Central memory CD8-positive, alpha-beta T cell (primary cell): ENCODE measurements at regions not wholly inside any gene's neighbourhood (a gene's known extent, or its start where the extent isn't known, plus 50 kb on each side); places are given as distances from the start of the nearest gene placed in this dataset.
"Not testable (repeated sequence)": the region's sequence is repeated elsewhere in the genome, so short reads cannot be mapped to it uniquely, and the experiment has no call there.

Experiments
- ATAC-seq: fragments of 150-1000 bp; cut with Tn5 transposase; replicated peaks from 2 replicates; pipeline ENCODE4 v1.10.0; 2022; ENCODE audit warnings: mild to moderate bottlenecking, moderate FRiP score, moderate number of reproducible peaks; ENCODE audit not compliant: poor library complexity, severe bottlenecking; ENCODE audit errors: extremely low read depth
- DNase-seq, 2 donors: peaks; one replicate each; pipeline ENCODE4 v3.0.0; 2021; ENCODE audit warnings: low spot score in 2 of 2
- H3K27ac Mint-ChIP-seq: one replicate; pipeline ENCODE4 v1.8.0; 2022; ENCODE audit warnings: low read depth, mild to moderate bottlenecking, moderate library complexity, mixed read lengths
- H3K27me3 Mint-ChIP-seq: one replicate; pipeline ENCODE4 v1.8.0; 2022; ENCODE audit warnings: mixed read lengths
- H3K36me3 Mint-ChIP-seq: one replicate; pipeline ENCODE4 v1.8.0; 2022; ENCODE audit warnings: mild to moderate bottlenecking, moderate library complexity, mixed read lengths; ENCODE audit not compliant: insufficient read depth
- H3K4me1 Mint-ChIP-seq: one replicate; pipeline ENCODE4 v1.8.0; 2022; ENCODE audit warnings: mixed read lengths
- H3K4me3 Mint-ChIP-seq: one replicate; pipeline ENCODE4 v1.8.0; 2022; ENCODE audit warnings: mild to moderate bottlenecking, moderate library complexity, mixed read lengths
- H3K9me3 Mint-ChIP-seq: one replicate; pipeline ENCODE4 v1.8.0; 2022; ENCODE audit warnings: mixed read lengths

GRCh38 chr6:76744151-76744720, 671.8 kb upstream of the IMPG1 start:
- not testable (repeated sequence) for H3K27ac Mint-ChIP-seq, H3K36me3 Mint-ChIP-seq, H3K4me1 Mint-ChIP-seq, H3K4me3 Mint-ChIP-seq, DNase-seq, H3K27me3 Mint-ChIP-seq, ATAC-seq
- H3K9me3 Mint-ChIP-seq: peaks cover 36% of the 10 kb centered on the region

- H3K9me3 Mint-ChIP-seq: peaks cover 27% of the 10 kb centered on the region
- DNase-seq: no peak
- no peak for ATAC-seq
- H3K4me3 Mint-ChIP-seq: no peak overlapping the region
- no peaks in the 10 kb centered on the region for H3K36me3 Mint-ChIP-seq
- H3K27ac Mint-ChIP-seq: no peak overlapping the region
- H3K4me1 Mint-ChIP-seq: no peaks in the 10 kb centered on the region
- H3K27me3 Mint-ChIP-seq: no peaks in the 10 kb centered on the region
These were observed 670.5 kb upstream of the IMPG1 start for GRCh38 chr6:76742919-76743318.

- Mint-ChIP-seq H3K4me1 (no peaks in the 10 kb centered on the region), H3K27me3 (no peaks in the 10 kb centered on the region), H3K36me3 (no peaks in the 10 kb centered on the region), H3K27ac (no peak overlapping the region), H3K4me3 (no peak overlapping the region), H3K9me3 (peaks cover 34% of the 10 kb centered on the region)
- ATAC-seq: no peak
- DNase-seq: no peak
These were observed 647.0 kb upstream of the IMPG1 start for GRCh38 chr6:76719449-76719848.

- Mint-ChIP-seq H3K27me3 (no peaks in the 10 kb centered on the region), H3K27ac (no peak overlapping the region), H3K9me3 (peaks cover 4% of the 10 kb centered on the region), H3K36me3 (no peaks in the 10 kb centered on the region), H3K4me1 (no peaks in the 10 kb centered on the region), H3K4me3 (no peak overlapping the region)
- DNase-seq: no peak
- ATAC-seq: no peak
These were observed 636.3 kb upstream of the IMPG1 start for GRCh38 chr6:76708641-76709331.

GRCh38 chr6:76707630-76708029, 635.2 kb upstream of the IMPG1 start:
- no peak overlapping the region for H3K27ac Mint-ChIP-seq
- no peaks in the 10 kb centered on the region for H3K4me1 Mint-ChIP-seq
- no peaks in the 10 kb centered on the region for H3K27me3 Mint-ChIP-seq
- no peak for DNase-seq
- no peak for ATAC-seq
- H3K4me3 Mint-ChIP-seq: no peak overlapping the region
- H3K9me3 Mint-ChIP-seq: peaks cover 4% of the 10 kb centered on the region
- no peaks in the 10 kb centered on the region for H3K36me3 Mint-ChIP-seq

- H3K4me3 Mint-ChIP-seq: no peak overlapping the region
- H3K36me3 Mint-ChIP-seq: no peaks in the 10 kb centered on the region
- DNase-seq: no peak
- H3K4me1 Mint-ChIP-seq: no peaks in the 10 kb centered on the region
- H3K27me3 Mint-ChIP-seq: no peaks in the 10 kb centered on the region
- H3K9me3 Mint-ChIP-seq: peaks cover 4% of the 10 kb centered on the region
- ATAC-seq: no peak
- no peak overlapping the region for H3K27ac Mint-ChIP-seq
These were observed 634.2 kb upstream of the IMPG1 start for GRCh38 chr6:76706631-76707030.

- Mint-ChIP-seq H3K4me3 (no peak overlapping the region), H3K4me1 (no peaks in the 10 kb centered on the region), H3K27me3 (no peaks in the 10 kb centered on the region), H3K27ac (no peak overlapping the region), H3K9me3 (peaks cover 4% of the 10 kb centered on the region), H3K36me3 (no peaks in the 10 kb centered on the region)
- DNase-seq (no peak), ATAC-seq (no peak)
These were observed 633.6 kb upstream of the IMPG1 start for GRCh38 chr6:76706086-76706485.

- Mint-ChIP-seq H3K36me3 (no peaks in the 10 kb centered on the region), H3K27me3 (no peaks in the 10 kb centered on the region), H3K27ac (no peak overlapping the region), H3K9me3 (peaks cover 4% of the 10 kb centered on the region), H3K4me3 (no peak overlapping the region), H3K4me1 (no peaks in the 10 kb centered on the region)
- DNase-seq: no peak
- ATAC-seq: no peak
These were observed 631.3 kb upstream of the IMPG1 start for GRCh38 chr6:76703786-76704185.

- Mint-ChIP-seq H3K4me1 (no peaks in the 10 kb centered on the region), H3K9me3 (peaks cover 4% of the 10 kb centered on the region), H3K4me3 (no peak overlapping the region), H3K27me3 (no peaks in the 10 kb centered on the region), H3K27ac (no peak overlapping the region), H3K36me3 (no peaks in the 10 kb centered on the region)
- ATAC-seq (no peak), DNase-seq (no peak)
These were observed 630.8 kb upstream of the IMPG1 start for GRCh38 chr6:76703285-76703684.

- H3K27me3 Mint-ChIP-seq: no peaks in the 10 kb centered on the region
- H3K4me3 Mint-ChIP-seq: no peak overlapping the region
- H3K27ac Mint-ChIP-seq: no peak overlapping the region
- H3K4me1 Mint-ChIP-seq: no peaks in the 10 kb centered on the region
- DNase-seq (no peak), ATAC-seq (no peak)
- H3K36me3 Mint-ChIP-seq: no peaks in the 10 kb centered on the region
- no peaks in the 10 kb centered on the region for H3K9me3 Mint-ChIP-seq
These were observed 629.7 kb upstream of the IMPG1 start for GRCh38 chr6:76702187-76702586.

- Mint-ChIP-seq H3K9me3 (no peaks in the 10 kb centered on the region), H3K4me3 (no peak overlapping the region), H3K4me1 (no peaks in the 10 kb centered on the region), H3K27me3 (no peaks in the 10 kb centered on the region), H3K27ac (no peak overlapping the region), H3K36me3 (no peaks in the 10 kb centered on the region)
- DNase-seq (no peak), ATAC-seq (no peak)
These were observed 629.1 kb upstream of the IMPG1 start for GRCh38 chr6:76701610-76702009.

- DNase-seq (no peak), ATAC-seq (no peak)
- Mint-ChIP-seq H3K27ac (no peak overlapping the region), H3K36me3 (no peaks in the 10 kb centered on the region), H3K9me3 (no peaks in the 10 kb centered on the region), H3K4me1 (no peaks in the 10 kb centered on the region), H3K27me3 (no peaks in the 10 kb centered on the region), H3K4me3 (no peak overlapping the region)
These were observed 625.1 kb upstream of the IMPG1 start for GRCh38 chr6:76697585-76697984.

GRCh38 chr6:76694795-76695194, 622.3 kb upstream of the IMPG1 start:
- Mint-ChIP-seq H3K4me3 (no peak overlapping the region), H3K4me1 (no peaks in the 10 kb centered on the region), H3K36me3 (no peaks in the 10 kb centered on the region), H3K27me3 (no peaks in the 10 kb centered on the region), H3K9me3 (no peaks in the 10 kb centered on the region), H3K27ac (no peak overlapping the region)
- no peak for DNase-seq
- no peak for ATAC-seq
